Endothelial cell of umbilical vein (primary cell): ENCODE measurements at regions not wholly inside any gene's neighbourhood (a gene's known extent, or its start where the extent isn't known, plus 50 kb on each side); places are given as distances from the start of the nearest gene placed in this dataset.

Experiments
- BruUV-seq: library from RNA; stranded (reverse); fragments of 400-500 nt; replicated peaks from 2 replicates; lab custom pipeline; 2021; lab: Mats Ljungman, UMichigan
- CTCF ChIA-PET: fragments of 300-600, 350-600 bp; sonication (Branson Sonifier 250); formaldehyde crosslinking; loops from one replicate; lab custom pipeline; 2021; ENCODE audit warnings: antibody characterized with exemption, inconsistent platforms; lab: Charles Lee
- POLR2A ChIA-PET: fragments of 300-600, 350-600 bp; sonication (Branson Sonifier 250); formaldehyde crosslinking; loops from one replicate; lab custom pipeline; 2021; ENCODE audit warnings: antibody characterized with exemption, inconsistent platforms; lab: Charles Lee
- DNase-seq: peaks from one replicate; pipeline ENCODE4 v3.0.0-alpha.2; 2011; ENCODE audit warnings: low read depth, low spot score
- FAIRE-seq: peaks from 2 replicates; lab custom pipeline; 2011; peaks lifted over from hg19 to GRCh38; lab: Jason Lieb, UNC
- H2AFZ ChIP-seq: 2 replicates; pipeline ENCODE4 v1.6.0; 2012; ENCODE audit warnings: low read depth, low read length, control low read depth, inconsistent platforms
- H3K27ac ChIP-seq: 2 replicates; pipeline ENCODE4 v1.5.1; 2011; ENCODE audit warnings: low read depth, mild to moderate bottlenecking, control low read depth, low read length, moderate library complexity; ENCODE audit not compliant: insufficient read depth
- H3K27me3 ChIP-seq, 2 experiments: 2 replicates each; pipeline versions ENCODE4 v1.6.0 to v1.6.1; 2011; ENCODE audit warnings: low read length in 2 of 2, mixed read lengths in 1 of 2; ENCODE audit not compliant: control insufficient read depth in 2 of 2, insufficient read depth in 2 of 2
- H3K36me3 ChIP-seq, 2 experiments: 2 replicates in 1 of 2; 3 replicates in 1 of 2; pipeline ENCODE4 v1.5.1; 2011; ENCODE audit warnings: low read length in 2 of 2, mild to moderate bottlenecking in 1 of 2, moderate library complexity in 1 of 2; ENCODE audit not compliant: control insufficient read depth in 2 of 2, insufficient read depth in 2 of 2; ENCODE audit errors: extremely low read depth in 1 of 2
- H3K4me1 ChIP-seq: 3 replicates; pipeline ENCODE4 v1.5.1; 2011; ENCODE audit warnings: mild to moderate bottlenecking, low read length; ENCODE audit not compliant: control insufficient read depth, insufficient read depth; ENCODE audit errors: extremely low read depth
- H3K4me2 ChIP-seq: 2 replicates; pipeline ENCODE4 v1.6.1; 2011; ENCODE audit warnings: low read length, control low read depth, mixed read lengths; ENCODE audit not compliant: insufficient read depth
- H3K4me3 ChIP-seq, 3 experiments: fragments of 200-600 bp in 1 of 3; sonication (generic), shearing (Covaris generic) in 1 of 3; replicated peaks in 1 of 3; 2 replicates each; pipeline ENCODE4 v1.5.1; 2011 to 2016; ENCODE audit warnings: control low read depth in 3 of 3, low read length in 3 of 3, mild to moderate bottlenecking in 2 of 3, inconsistent platforms in 1 of 3, low read depth in 1 of 3, moderate library complexity in 1 of 3; ENCODE audit not compliant: insufficient read depth in 1 of 3
- H3K79me2 ChIP-seq: 2 replicates; pipeline ENCODE4 v1.6.0; 2012; ENCODE audit warnings: low read length, inconsistent platforms; ENCODE audit not compliant: control insufficient read depth, insufficient read depth
- H3K9ac ChIP-seq: replicated peaks from 2 replicates; pipeline ENCODE3; 2011; ENCODE audit warnings: low read length, control low read depth; ENCODE audit not compliant: insufficient read depth; ENCODE audit errors: extremely low read depth
- H3K9me1 ChIP-seq: replicated peaks from 3 replicates; pipeline ENCODE4 v1.6.0; 2011; ENCODE audit warnings: mild to moderate bottlenecking, low read length; ENCODE audit not compliant: control insufficient read depth, insufficient read depth; ENCODE audit errors: extremely low read depth
- H3K9me3 ChIP-seq: replicated peaks from 2 replicates; pipeline ENCODE4 v1.5.1; 2012; ENCODE audit warnings: low read length, inconsistent platforms; ENCODE audit not compliant: control insufficient read depth, insufficient read depth
- H4K20me1 ChIP-seq: replicated peaks from 2 replicates; pipeline ENCODE3; 2011; ENCODE audit warnings: mild to moderate bottlenecking, low read length; ENCODE audit not compliant: control insufficient read depth, insufficient read depth; ENCODE audit errors: extremely low read depth
- EZH2 ChIP-seq: IDR thresholded peaks from 2 replicates; pipeline ENCODE4 v1.6.1; 2012; ENCODE audit warnings: borderline replicate concordance, low read depth, mild to moderate bottlenecking, moderate library complexity, low read length, inconsistent platforms; ENCODE audit not compliant: severe bottlenecking
- FOS ChIP-seq: IDR thresholded peaks from 2 replicates; pipeline ENCODE4 v1.6.1; 2011; ENCODE audit warnings: mild to moderate bottlenecking, low read length, moderate library complexity, borderline replicate concordance; ENCODE audit not compliant: insufficient read depth
- GATA2 ChIP-seq: IDR thresholded peaks from 2 replicates; pipeline ENCODE4 v1.7.0; 2011; ENCODE audit warnings: low read depth, mild to moderate bottlenecking, moderate library complexity, mixed read lengths, low read length; ENCODE audit not compliant: insufficient read length, insufficient read depth
- JUN ChIP-seq: IDR thresholded peaks from 2 replicates; pipeline ENCODE4 v1.6.1; 2011; ENCODE audit warnings: borderline replicate concordance, low read depth; ENCODE audit not compliant: insufficient read length, insufficient read depth
- POLR2A ChIP-seq: IDR thresholded peaks from 2 replicates; pipeline ENCODE4 v1.6.1; 2012; ENCODE audit warnings: low read depth, mild to moderate bottlenecking, control low read depth, low read length
- dilution Hi-C: fragments of 300-500 bp; cut with MboI; formaldehyde crosslinking; loops from one replicate; pipeline ENCODE4 v1.15.0; 2019; ENCODE audit warnings: low sequenced_read_pairs; ENCODE audit not compliant: extremely low pct_ligation_motif_present
- intact Hi-C: fragments of 100-400 bp; cut with micrococcal nuclease; formaldehyde crosslinking; loops from one replicate; pipeline ENCODE4 v1.10.0; 2022
- TF ChIP-seq, protein P1 (sequence below), 2 donors: IDR thresholded peaks; 1 replicate in 1 of 2; 2 replicates in 1 of 2; pipeline ENCODE4 v1.5.1; 2011; ENCODE audit warnings: low read length in 2 of 2, mild to moderate bottlenecking in 2 of 2, moderate library complexity in 2 of 2, control low read depth in 1 of 2, inconsistent platforms in 1 of 2, low read depth in 1 of 2; ENCODE audit not compliant: insufficient read depth in 1 of 2; ENCODE audit errors: extremely low read depth in 1 of 2
- TF ChIP-seq, protein P2 (sequence below): IDR thresholded peaks from 2 replicates; pipeline ENCODE4 v1.6.1; 2011; ENCODE audit not compliant: insufficient read depth, insufficient read length

GRCh38 chr1:29592731-29593130 lies 356.4 kb downstream of the PTPRU start:
- dilution Hi-C loops (no loop called here), intact Hi-C loops (no loop called here)
- Histone ChIP-seq H3K79me2 (no peaks in the 10 kb centered on the region), H3K4me3 (no peak overlapping the region), H3K4me1 (peaks cover 2% of the 10 kb centered on the region), H3K9me3 (no peaks in the 10 kb centered on the region), H3K27ac (no peak overlapping the region), H2AFZ (peak overlapping the region; percentile 11), H3K9me1 (no peaks in the 10 kb centered on the region), H3K36me3 (no peaks in the 10 kb centered on the region), H3K27me3 (no peaks in the 10 kb centered on the region), H4K20me1 (no peaks in the 10 kb centered on the region), H3K4me2 (no peak overlapping the region), H3K9ac (no peak overlapping the region)
- FAIRE-seq = no peak
- no TSS peak for BruUV-seq
- TF ChIP-seq, protein P1, sequence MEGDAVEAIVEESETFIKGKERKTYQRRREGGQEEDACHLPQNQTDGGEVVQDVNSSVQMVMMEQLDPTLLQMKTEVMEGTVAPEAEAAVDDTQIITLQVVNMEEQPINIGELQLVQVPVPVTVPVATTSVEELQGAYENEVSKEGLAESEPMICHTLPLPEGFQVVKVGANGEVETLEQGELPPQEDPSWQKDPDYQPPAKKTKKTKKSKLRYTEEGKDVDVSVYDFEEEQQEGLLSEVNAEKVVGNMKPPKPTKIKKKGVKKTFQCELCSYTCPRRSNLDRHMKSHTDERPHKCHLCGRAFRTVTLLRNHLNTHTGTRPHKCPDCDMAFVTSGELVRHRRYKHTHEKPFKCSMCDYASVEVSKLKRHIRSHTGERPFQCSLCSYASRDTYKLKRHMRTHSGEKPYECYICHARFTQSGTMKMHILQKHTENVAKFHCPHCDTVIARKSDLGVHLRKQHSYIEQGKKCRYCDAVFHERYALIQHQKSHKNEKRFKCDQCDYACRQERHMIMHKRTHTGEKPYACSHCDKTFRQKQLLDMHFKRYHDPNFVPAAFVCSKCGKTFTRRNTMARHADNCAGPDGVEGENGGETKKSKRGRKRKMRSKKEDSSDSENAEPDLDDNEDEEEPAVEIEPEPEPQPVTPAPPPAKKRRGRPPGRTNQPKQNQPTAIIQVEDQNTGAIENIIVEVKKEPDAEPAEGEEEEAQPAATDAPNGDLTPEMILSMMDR (IDR thresholded peaks at IDR 0.05; ENCODE audit: extremely low read depth in 1 of 2, insufficient read depth in 1 of 2, low read depth in 1 of 2, low read length in 2 of 2) = no peak
- TF ChIP-seq POLR2A (no peak), GATA2 (no peak), JUN (no peak), EZH2 (no peak), FOS (no peak)
- TF ChIP-seq, protein P2, sequence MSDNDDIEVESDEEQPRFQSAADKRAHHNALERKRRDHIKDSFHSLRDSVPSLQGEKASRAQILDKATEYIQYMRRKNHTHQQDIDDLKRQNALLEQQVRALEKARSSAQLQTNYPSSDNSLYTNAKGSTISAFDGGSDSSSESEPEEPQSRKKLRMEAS = no peak
- DNase-seq = no peak
- ChIA-PET POLR2A (no interaction called here), CTCF (no interaction called here)
